ENCODE measurements at regions not wholly inside any gene's neighbourhood (a gene's known extent, or its start where the extent isn't known, plus 50 kb on each side); places are given as distances from the start of the nearest gene placed in this dataset.
"Not testable (repeated sequence)": the region's sequence is repeated elsewhere in the genome, so short reads cannot be mapped to it uniquely, and the experiment has no call there.

- TF ChIP-seq CTCF (conservative IDR thresholded peaks at IDR 0.05; ENCODE audit: low read depth, low read length) = no peak
- H3K4me3 ChIP-seq (IDR thresholded peaks at IDR 0.05; ENCODE audit: insufficient read depth, low read depth, low read length) = no peak overlapping the region
- H3K4me2 ChIP-seq = no peak overlapping the region
- no peak overlapping the region for H2AFZ ChIP-seq (ENCODE audit: low read depth)
- no peaks in the 10 kb centered on the region for H3K27me3 ChIP-seq (ENCODE audit: insufficient read depth, low read depth)
- H3K36me3 ChIP-seq (ENCODE audit: insufficient read depth) = no peaks in the 10 kb centered on the region
- no peaks in the 10 kb centered on the region for H3K79me2 ChIP-seq (ENCODE audit: insufficient read depth, low read depth)
- no peaks in the 10 kb centered on the region for H4K20me1 ChIP-seq (ENCODE audit: insufficient read depth)
- H3K27ac ChIP-seq = no peak overlapping the region
- no peak overlapping the region for H3K9ac ChIP-seq
- no peaks in the 10 kb centered on the region for H3K4me1 ChIP-seq (ENCODE audit: low read depth, poor library complexity, severe bottlenecking)
Observed at GRCh38 chr3:150341891-150342290, 66.2 kb upstream of the TSC22D2 start.

- H3K79me2 ChIP-seq (ENCODE audit: insufficient read depth, low read depth); H3K9ac ChIP-seq; H3K4me2 ChIP-seq: not testable (repeated sequence)
Observed at GRCh38 chr3:150336363-150336762, 71.7 kb upstream of the TSC22D2 start.

GRCh38 chr3:150335631-150336030 is 72.5 kb upstream of the TSC22D2 start:
- no peaks in the 10 kb centered on the region for H3K4me1 ChIP-seq (ENCODE audit: low read depth, poor library complexity, severe bottlenecking)
- no peak overlapping the region for H2AFZ ChIP-seq (ENCODE audit: low read depth)
- H4K20me1 ChIP-seq (ENCODE audit: insufficient read depth) = no peaks in the 10 kb centered on the region
- H3K27ac ChIP-seq = no peak overlapping the region
- no peaks in the 10 kb centered on the region for H3K79me2 ChIP-seq (ENCODE audit: insufficient read depth, low read depth)
- H3K4me3 ChIP-seq (IDR thresholded peaks at IDR 0.05; ENCODE audit: insufficient read depth, low read depth, low read length) = no peak overlapping the region
- no peaks in the 10 kb centered on the region for H3K27me3 ChIP-seq (ENCODE audit: insufficient read depth, low read depth)
- H3K4me2 ChIP-seq = no peak overlapping the region
- no peak overlapping the region for H3K9ac ChIP-seq
- TF ChIP-seq CTCF (conservative IDR thresholded peaks at IDR 0.05; ENCODE audit: low read depth, low read length) = no peak
- H3K36me3 ChIP-seq (ENCODE audit: insufficient read depth) = no peaks in the 10 kb centered on the region

More at GRCh38 chr3:150336363-150336762, 71.7 kb upstream of the TSC22D2 start:
- H3K27me3 ChIP-seq (ENCODE audit: insufficient read depth, low read depth); H3K4me3 ChIP-seq (IDR thresholded peaks at IDR 0.05; ENCODE audit: insufficient read depth, low read depth, low read length); H3K4me1 ChIP-seq (ENCODE audit: low read depth, poor library complexity, severe bottlenecking); H3K27ac ChIP-seq; H2AFZ ChIP-seq (ENCODE audit: low read depth); H4K20me1 ChIP-seq (ENCODE audit: insufficient read depth); H3K36me3 ChIP-seq (ENCODE audit: insufficient read depth): not testable (repeated sequence)

- Histone ChIP-seq H4K20me1 (ENCODE audit: insufficient read depth) (no peaks in the 10 kb centered on the region), H3K4me1 (ENCODE audit: low read depth, poor library complexity, severe bottlenecking) (no peaks in the 10 kb centered on the region), H3K4me2 (no peak overlapping the region), H3K79me2 (ENCODE audit: insufficient read depth, low read depth) (no peaks in the 10 kb centered on the region), H3K4me3 (IDR thresholded peaks at IDR 0.05; ENCODE audit: insufficient read depth, low read depth, low read length) (no peak overlapping the region), H3K27ac (no peak overlapping the region), H2AFZ (ENCODE audit: low read depth) (no peak overlapping the region), H3K36me3 (ENCODE audit: insufficient read depth) (no peaks in the 10 kb centered on the region), H3K27me3 (ENCODE audit: insufficient read depth, low read depth) (no peaks in the 10 kb centered on the region), H3K9ac (no peak overlapping the region)
- no peak for TF ChIP-seq CTCF (conservative IDR thresholded peaks at IDR 0.05; ENCODE audit: low read depth, low read length)
Observed at GRCh38 chr3:150334974-150335373, 73.1 kb upstream of the TSC22D2 start.

GRCh38 chr3:150333477-150333876 is 74.6 kb upstream of the TSC22D2 start:
- Histone ChIP-seq H3K36me3 (ENCODE audit: insufficient read depth) (no peaks in the 10 kb centered on the region), H3K4me2 (no peak overlapping the region), H3K4me1 (ENCODE audit: low read depth, poor library complexity, severe bottlenecking) (no peaks in the 10 kb centered on the region), H3K27me3 (ENCODE audit: insufficient read depth, low read depth) (no peaks in the 10 kb centered on the region), H3K9ac (no peak overlapping the region), H4K20me1 (ENCODE audit: insufficient read depth) (no peaks in the 10 kb centered on the region), H3K4me3 (IDR thresholded peaks at IDR 0.05; ENCODE audit: insufficient read depth, low read depth, low read length) (no peak overlapping the region), H2AFZ (ENCODE audit: low read depth) (no peak overlapping the region), H3K27ac (no peak overlapping the region), H3K79me2 (ENCODE audit: insufficient read depth, low read depth) (no peaks in the 10 kb centered on the region)
- no peak for TF ChIP-seq CTCF (conservative IDR thresholded peaks at IDR 0.05; ENCODE audit: low read depth, low read length)

All from KMS-11 (cell line).